ENCODE measurements at regions not wholly inside any gene's neighbourhood (a gene's known extent, or its start where the extent isn't known, plus 50 kb on each side); places are given as distances from the start of the nearest gene placed in this dataset.

DNA sequence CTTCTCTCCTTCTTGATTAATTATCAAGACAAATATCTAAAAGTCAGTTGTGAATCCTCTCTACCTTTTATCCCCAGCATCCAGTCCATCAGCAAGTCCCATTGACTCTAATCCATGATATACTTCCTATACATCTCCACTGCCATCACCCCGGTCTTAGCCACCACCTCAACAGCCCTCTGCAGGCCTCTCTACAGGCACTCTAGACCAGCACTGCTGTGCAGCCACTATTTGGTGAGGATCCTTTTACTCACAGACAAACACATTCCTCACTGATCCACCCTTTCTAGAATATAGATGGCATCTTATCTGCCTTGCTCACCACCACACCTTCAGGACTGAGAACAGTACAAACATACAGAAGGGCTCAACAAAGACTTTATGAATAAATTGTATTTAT, 221.7 kb downstream of the RFC3 start:
- H2BK5ac ChIP-seq (ENCODE audit: low read depth, low read length, poor library complexity), result no peak overlapping the region
- H3K9me3 ChIP-seq (ENCODE audit: insufficient read depth, low read depth, low read length), result no peaks in the 10 kb centered on the region
- no peaks in the 10 kb centered on the region for H3K27me3 ChIP-seq (ENCODE audit: insufficient read depth, low read length)
- no peaks in the 10 kb centered on the region for H3K36me3 ChIP-seq (ENCODE audit: control insufficient read depth in 1 of 2, insufficient read depth in 2 of 2, low read length in 2 of 2)
- no peak overlapping the region for H3K14ac ChIP-seq (ENCODE audit: low read length)
- H3K79me1 ChIP-seq (ENCODE audit: low read length), result peaks cover 10% of the 10 kb centered on the region
- H3K4me3 ChIP-seq (ENCODE audit: low read depth, low read length), result no peak overlapping the region
- peaks cover 7 to 17% of the 10 kb centered on the region in 2 experiments for H3K4me1 ChIP-seq (ENCODE audit: control insufficient read depth in 1 of 2, insufficient read depth in 2 of 2, low read length in 2 of 2)
- no peak overlapping the region for H2BK120ac ChIP-seq (ENCODE audit: insufficient read depth, low read length, poor library complexity)
- no peak overlapping the region for H3K9ac ChIP-seq (ENCODE audit: low read length)
- H4K12ac ChIP-seq (ENCODE audit: low read depth, low read length), result no peak overlapping the region
- DNase-seq, result peak; percentile 15 to 59
- H3K4me2 ChIP-seq (ENCODE audit: low read length), result no peak overlapping the region
- no peak overlapping the region for H3K27ac ChIP-seq (ENCODE audit: low read depth, low read length)
- no peak overlapping the region for H4K91ac ChIP-seq (ENCODE audit: low read depth, low read length)
- no peak overlapping the region for H2BK12ac ChIP-seq (ENCODE audit: low read length)
- no peak overlapping the region for H3K18ac ChIP-seq (ENCODE audit: low read length)
- H3K23ac ChIP-seq (ENCODE audit: low read length), result no peak overlapping the region
- no peak overlapping the region for H3K4ac ChIP-seq (ENCODE audit: low read depth, low read length)
- no peaks in the 10 kb centered on the region for H3K79me2 ChIP-seq (ENCODE audit: control insufficient read depth, insufficient read depth, low read length, poor library complexity)
- WGBS (ENCODE audit: extremely low coverage, insufficient coverage, insufficient read length), result no CpG with 5 or more reads among the region's 1 CpG
- no peak overlapping the region for H4K8ac ChIP-seq (ENCODE audit: low read depth, low read length)
- no peak overlapping the region for H2AFZ ChIP-seq (ENCODE audit: insufficient read depth, low read length, poor library complexity)
- no peak overlapping the region for H2AK5ac ChIP-seq (ENCODE audit: low read length)

DNA sequence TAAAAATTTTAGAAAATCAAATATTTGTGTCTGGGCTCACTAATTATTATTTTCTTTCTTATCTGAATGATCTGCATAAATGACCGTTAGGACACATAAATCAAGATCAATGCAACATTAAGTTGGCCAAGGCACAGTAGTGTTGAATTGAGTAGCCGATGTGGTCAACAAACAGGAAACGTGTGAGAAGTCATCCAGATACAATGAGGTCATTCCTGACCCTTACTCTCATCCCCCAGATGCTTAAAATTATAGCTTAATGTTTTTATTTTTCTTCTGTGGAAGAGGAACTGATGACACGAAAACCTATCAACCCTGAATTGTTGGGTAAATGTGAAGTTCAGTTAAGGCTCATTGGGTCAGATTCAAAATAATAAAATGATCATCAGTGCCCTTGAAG, 222.9 kb downstream of the RFC3 start:
- H3K4me1 ChIP-seq (ENCODE audit: control insufficient read depth in 1 of 2, insufficient read depth in 2 of 2, low read length in 2 of 2), result peaks cover 7 to 20% of the 10 kb centered on the region in 2 experiments
- H2BK12ac ChIP-seq (ENCODE audit: low read length), result no peak overlapping the region
- no peak overlapping the region for H3K18ac ChIP-seq (ENCODE audit: low read length)
- H4K12ac ChIP-seq (ENCODE audit: low read depth, low read length), result no peak overlapping the region
- no peak overlapping the region for H4K8ac ChIP-seq (ENCODE audit: low read depth, low read length)
- H3K9ac ChIP-seq (ENCODE audit: low read length), result no peak overlapping the region
- no peak overlapping the region for H2AK5ac ChIP-seq (ENCODE audit: low read length)
- peaks cover 10% of the 10 kb centered on the region for H3K79me1 ChIP-seq (ENCODE audit: low read length)
- no peak overlapping the region for H3K4me3 ChIP-seq (ENCODE audit: low read depth, low read length)
- no peak overlapping the region for H3K27ac ChIP-seq (ENCODE audit: low read depth, low read length)
- no peak overlapping the region for H2BK120ac ChIP-seq (ENCODE audit: insufficient read depth, low read length, poor library complexity)
- H3K4ac ChIP-seq (ENCODE audit: low read depth, low read length), result no peak overlapping the region
- H3K79me2 ChIP-seq (ENCODE audit: control insufficient read depth, insufficient read depth, low read length, poor library complexity), result no peaks in the 10 kb centered on the region
- no peak overlapping the region for H3K4me2 ChIP-seq (ENCODE audit: low read length)
- no CpG with 5 or more reads among the region's 4 CpGs for WGBS (ENCODE audit: extremely low coverage, insufficient coverage, insufficient read length)
- no peaks in the 10 kb centered on the region for H3K27me3 ChIP-seq (ENCODE audit: insufficient read depth, low read length)
- no peaks in the 10 kb centered on the region for H3K9me3 ChIP-seq (ENCODE audit: insufficient read depth, low read depth, low read length)
- H3K14ac ChIP-seq (ENCODE audit: low read length), result no peak overlapping the region
- no peak for DNase-seq
- no peak overlapping the region for H3K23ac ChIP-seq (ENCODE audit: low read length)
- no peaks in the 10 kb centered on the region for H3K36me3 ChIP-seq (ENCODE audit: control insufficient read depth in 1 of 2, insufficient read depth in 2 of 2, low read length in 2 of 2)
- no peak overlapping the region for H2AFZ ChIP-seq (ENCODE audit: insufficient read depth, low read length, poor library complexity)
- no peak overlapping the region for H2BK5ac ChIP-seq (ENCODE audit: low read depth, low read length, poor library complexity)
- no peak overlapping the region for H4K91ac ChIP-seq (ENCODE audit: low read depth, low read length)

DNA sequence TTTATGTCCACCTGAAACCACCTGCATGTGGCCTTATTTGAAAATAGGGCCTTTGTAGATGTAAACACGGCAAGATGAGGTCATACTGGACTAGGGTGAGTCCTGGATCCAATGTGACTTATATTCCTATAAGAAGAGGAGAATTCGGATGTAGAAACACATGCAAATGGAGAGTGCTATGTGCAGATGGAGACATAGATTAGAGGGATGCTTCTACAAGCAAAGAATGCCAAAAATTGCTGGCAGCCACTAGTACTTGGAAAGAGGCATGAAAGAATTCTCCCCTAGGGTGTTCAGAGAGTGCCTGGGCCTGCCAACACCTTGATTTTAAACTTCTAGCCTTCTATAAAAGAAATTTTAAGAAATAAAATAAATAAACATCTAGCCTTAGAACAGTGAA, 226.1 kb downstream of the RFC3 start:
- Histone ChIP-seq H2BK12ac (ENCODE audit: low read length) (no peak overlapping the region), H3K36me3 (ENCODE audit: control insufficient read depth in 1 of 2, insufficient read depth in 2 of 2, low read length in 2 of 2) (no peaks in the 10 kb centered on the region), H3K18ac (ENCODE audit: low read length) (no peak overlapping the region), H3K79me1 (ENCODE audit: low read length) (peaks cover 10% of the 10 kb centered on the region), H3K4ac (ENCODE audit: low read depth, low read length) (no peak overlapping the region), H4K8ac (ENCODE audit: low read depth, low read length) (no peak overlapping the region), H4K12ac (ENCODE audit: low read depth, low read length) (no peak overlapping the region), H2BK120ac (ENCODE audit: insufficient read depth, low read length, poor library complexity) (no peak overlapping the region), H3K23ac (ENCODE audit: low read length) (no peak overlapping the region), H4K91ac (ENCODE audit: low read depth, low read length) (no peak overlapping the region), H3K4me2 (ENCODE audit: low read length) (no peak overlapping the region), H3K14ac (ENCODE audit: low read length) (no peak overlapping the region), H3K9ac (ENCODE audit: low read length) (no peak overlapping the region), H2AFZ (ENCODE audit: insufficient read depth, low read length, poor library complexity) (no peak overlapping the region), H3K4me3 (ENCODE audit: low read depth, low read length) (no peak overlapping the region), H3K79me2 (ENCODE audit: control insufficient read depth, insufficient read depth, low read length, poor library complexity) (no peaks in the 10 kb centered on the region), H3K9me3 (ENCODE audit: insufficient read depth, low read depth, low read length) (no peaks in the 10 kb centered on the region), H3K4me1 (ENCODE audit: control insufficient read depth in 1 of 2, insufficient read depth in 2 of 2, low read length in 2 of 2) (peaks cover 2 to 13% of the 10 kb centered on the region in 2 experiments), H2AK5ac (ENCODE audit: low read length) (no peak overlapping the region), H3K27me3 (ENCODE audit: insufficient read depth, low read length) (no peaks in the 10 kb centered on the region), H3K27ac (ENCODE audit: low read depth, low read length) (peak overlapping the region; percentile 41), H2BK5ac (ENCODE audit: low read depth, low read length, poor library complexity) (no peak overlapping the region)
- no CpG with 5 or more reads among the region's 2 CpGs for WGBS (ENCODE audit: extremely low coverage, insufficient coverage, insufficient read length)
- peak; percentile 92 to 97 for DNase-seq

DNA sequence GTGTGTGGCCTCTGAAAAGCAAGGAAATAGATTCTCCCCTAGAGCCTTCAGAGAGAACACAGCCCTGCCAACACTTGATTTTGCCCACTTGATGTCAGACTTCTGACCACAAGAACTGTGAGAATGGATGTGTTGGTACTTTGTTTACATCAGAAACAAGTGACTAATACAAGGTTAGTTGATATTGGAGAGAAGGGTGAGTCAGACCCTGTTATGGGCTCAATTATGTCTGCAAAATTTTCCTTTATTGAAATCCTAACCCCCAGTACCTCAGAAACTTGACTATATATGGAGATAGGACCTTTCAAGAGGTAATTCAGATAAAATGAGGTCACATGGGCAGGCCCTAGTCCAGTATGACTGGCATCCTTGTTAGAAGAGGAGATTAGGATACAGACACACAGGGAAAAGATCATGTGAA, 226.7 kb downstream of the RFC3 start:
- H3K9ac ChIP-seq (ENCODE audit: low read length), result no peak overlapping the region
- H3K27me3 ChIP-seq (ENCODE audit: insufficient read depth, low read length), result no peaks in the 10 kb centered on the region
- no peak overlapping the region for H3K4me3 ChIP-seq (ENCODE audit: low read depth, low read length)
- H4K8ac ChIP-seq (ENCODE audit: low read depth, low read length), result no peak overlapping the region
- no peak overlapping the region for H4K12ac ChIP-seq (ENCODE audit: low read depth, low read length)
- peak overlapping the region; percentile 65 for H4K91ac ChIP-seq (ENCODE audit: low read depth, low read length)
- peak overlapping the region; percentile 49 for H3K27ac ChIP-seq (ENCODE audit: low read depth, low read length)
- H3K18ac ChIP-seq (ENCODE audit: low read length), result no peak overlapping the region
- no peak overlapping the region for H3K23ac ChIP-seq (ENCODE audit: low read length)
- H2BK120ac ChIP-seq (ENCODE audit: insufficient read depth, low read length, poor library complexity), result peak overlapping the region; percentile 88
- no peak overlapping the region for H3K4ac ChIP-seq (ENCODE audit: low read depth, low read length)
- H3K79me1 ChIP-seq (ENCODE audit: low read length), result peaks cover 10% of the 10 kb centered on the region
- H3K14ac ChIP-seq (ENCODE audit: low read length), result no peak overlapping the region
- H3K4me1 ChIP-seq (ENCODE audit: control insufficient read depth in 1 of 2, insufficient read depth in 2 of 2, low read length in 2 of 2), result peaks cover 2 to 13% of the 10 kb centered on the region in 2 experiments
- peak overlapping the region; percentile 79 for H2BK12ac ChIP-seq (ENCODE audit: low read length)
- no peak overlapping the region for H3K4me2 ChIP-seq (ENCODE audit: low read length)
- no peaks in the 10 kb centered on the region for H3K9me3 ChIP-seq (ENCODE audit: insufficient read depth, low read depth, low read length)
- no peaks in the 10 kb centered on the region for H3K79me2 ChIP-seq (ENCODE audit: control insufficient read depth, insufficient read depth, low read length, poor library complexity)
- DNase-seq, result peak; percentile 47 to 62
- H3K36me3 ChIP-seq (ENCODE audit: control insufficient read depth in 1 of 2, insufficient read depth in 2 of 2, low read length in 2 of 2), result no peaks in the 10 kb centered on the region
- no peak overlapping the region for H2AFZ ChIP-seq (ENCODE audit: insufficient read depth, low read length, poor library complexity)
- H2AK5ac ChIP-seq (ENCODE audit: low read length), result no peak overlapping the region
- H2BK5ac ChIP-seq (ENCODE audit: low read depth, low read length, poor library complexity), result peak overlapping the region; percentile 91

Measured in trophoblast cell (in vitro differentiated cells and primary cell).